Keratinocyte (primary cell): ENCODE measurements at regions not wholly inside any gene's neighbourhood (a gene's known extent, or its start where the extent isn't known, plus 50 kb on each side); places are given as distances from the start of the nearest gene placed in this dataset.

Experiments used
- EZH2 ChIP-seq: IDR thresholded peaks from one replicate; pipeline ENCODE4 v1.6.1; 2012; ENCODE audit warnings: inconsistent platforms, mild to moderate bottlenecking, low read length, moderate library complexity
- TF ChIP-seq, protein P1 (sequence below), 3 experiments: IDR thresholded peaks in 1 of 3; conservative IDR thresholded peaks in 1 of 3; optimal IDR thresholded peaks in 1 of 3; 2 replicates in 2 of 3; 3 replicates in 1 of 3; pipeline versions ENCODE3 to v1.5.1; 2011; ENCODE audit warnings: low read length in 3 of 3, mild to moderate bottlenecking in 3 of 3, moderate library complexity in 2 of 3, control low read depth in 1 of 3, inconsistent platforms in 1 of 3; ENCODE audit not compliant: insufficient read depth in 2 of 3; ENCODE audit errors: extremely low read depth in 1 of 3

DNA sequence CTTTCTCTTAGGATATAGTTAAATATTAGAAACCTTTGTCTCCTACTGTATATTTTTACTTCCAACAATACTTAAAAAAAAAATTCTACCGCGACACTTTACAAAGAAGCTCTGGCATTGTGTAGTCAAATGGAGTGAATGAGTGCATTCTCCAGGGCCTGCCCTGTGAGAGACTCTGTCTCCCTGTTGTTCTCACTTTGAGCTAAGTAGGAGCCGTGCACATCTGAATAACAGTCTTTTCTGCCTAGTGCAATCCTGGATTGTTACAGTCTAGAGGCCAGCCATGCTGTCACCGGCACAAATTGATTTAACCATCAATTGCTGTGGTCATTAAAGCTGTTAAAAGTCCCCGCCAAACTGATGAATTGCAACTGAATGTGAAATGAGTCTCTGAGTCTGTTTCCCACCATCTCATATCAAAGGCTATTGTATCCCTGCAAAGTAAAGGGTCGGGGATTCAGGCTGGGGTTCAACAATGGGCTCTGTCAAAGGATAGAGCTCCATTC lies 156.0 kb downstream of the RFPL4B start:
- TF ChIP-seq, protein P1, sequence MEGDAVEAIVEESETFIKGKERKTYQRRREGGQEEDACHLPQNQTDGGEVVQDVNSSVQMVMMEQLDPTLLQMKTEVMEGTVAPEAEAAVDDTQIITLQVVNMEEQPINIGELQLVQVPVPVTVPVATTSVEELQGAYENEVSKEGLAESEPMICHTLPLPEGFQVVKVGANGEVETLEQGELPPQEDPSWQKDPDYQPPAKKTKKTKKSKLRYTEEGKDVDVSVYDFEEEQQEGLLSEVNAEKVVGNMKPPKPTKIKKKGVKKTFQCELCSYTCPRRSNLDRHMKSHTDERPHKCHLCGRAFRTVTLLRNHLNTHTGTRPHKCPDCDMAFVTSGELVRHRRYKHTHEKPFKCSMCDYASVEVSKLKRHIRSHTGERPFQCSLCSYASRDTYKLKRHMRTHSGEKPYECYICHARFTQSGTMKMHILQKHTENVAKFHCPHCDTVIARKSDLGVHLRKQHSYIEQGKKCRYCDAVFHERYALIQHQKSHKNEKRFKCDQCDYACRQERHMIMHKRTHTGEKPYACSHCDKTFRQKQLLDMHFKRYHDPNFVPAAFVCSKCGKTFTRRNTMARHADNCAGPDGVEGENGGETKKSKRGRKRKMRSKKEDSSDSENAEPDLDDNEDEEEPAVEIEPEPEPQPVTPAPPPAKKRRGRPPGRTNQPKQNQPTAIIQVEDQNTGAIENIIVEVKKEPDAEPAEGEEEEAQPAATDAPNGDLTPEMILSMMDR (optimal IDR thresholded peaks at IDR 0.05 in 1 of 3, IDR thresholded peaks at IDR 0.05 in 1 of 3, conservative IDR thresholded peaks at IDR 0.05 in 1 of 3; ENCODE audit: extremely low read depth in 1 of 3, insufficient read depth in 2 of 3, low read length in 3 of 3), result no peak
- no peak for TF ChIP-seq EZH2
